GM12878 (cell line): ENCODE measurements at regions not wholly inside any gene's neighbourhood (a gene's known extent, or its start where the extent isn't known, plus 50 kb on each side); places are given as distances from the start of the nearest gene placed in this dataset.

Experiments used
- ATAC-seq: fragments of 200-7000 bp; cut with Tn5 transposase; 3 replicates; pipeline ENCODE4 v1.9.1; 2020; ENCODE audit warnings: mild to moderate bottlenecking, moderate library complexity
- BruUV-seq: library from RNA; stranded (reverse); fragments of 400-500 nt; replicated peaks from 2 replicates; lab custom pipeline; 2021; lab: Mats Ljungman, UMichigan
- CTCF ChIA-PET: fragments of 300-600 bp; sonication (Branson Sonifier 250); formaldehyde crosslinking; extraction: SDS; loops from one replicate; lab custom pipeline; 2021; ENCODE audit warnings: inconsistent platforms; lab: Yijun Ruan, JAX
- POLR2A ChIA-PET: fragments of 350-600 bp; formaldehyde crosslinking; extraction: SDS; loops from one replicate; lab custom pipeline; 2021; ENCODE audit warnings: inconsistent platforms; lab: Charles Lee
- RAD21 ChIA-PET: fragments of 300-600 bp; sonication (Branson Sonifier 250); formaldehyde crosslinking; loops from one replicate; lab custom pipeline; 2023; ENCODE audit warnings: antibody characterized with exemption; ENCODE audit not compliant: unreplicated experiment; lab: Charles Lee
- SMC1A ChIA-PET: fragments of 300-600 bp; sonication (Branson Sonifier 250); formaldehyde crosslinking; loops from one replicate; lab custom pipeline; 2023; ENCODE audit not compliant: unreplicated experiment, uncharacterized antibody; lab: Charles Lee
- DNase-seq: peaks from one replicate; pipeline ENCODE4 v3.0.0-alpha.2; 2011; ENCODE audit warnings: low read depth, low spot score
- FAIRE-seq: peaks from 3 replicates; lab custom pipeline; 2011; peaks lifted over from hg19 to GRCh38; lab: Jason Lieb, UNC
- H2AFZ ChIP-seq: 2 replicates; pipeline ENCODE4 v1.6.0; 2011; ENCODE audit warnings: low read depth, low read length, control low read depth; ENCODE audit not compliant: control insufficient read depth
- H3K27ac ChIP-seq: 2 replicates; pipeline ENCODE4 v1.5.1; 2011; ENCODE audit warnings: control low read depth; ENCODE audit not compliant: control insufficient read depth, insufficient read depth
- H3K27me3 ChIP-seq, 2 experiments: replicated peaks in 1 of 2; 2 replicates each; pipeline versions ENCODE4 v1.6.0 to v1.6.1; 2011; ENCODE audit warnings: low read length in 1 of 2; ENCODE audit not compliant: control insufficient read depth in 2 of 2, insufficient read depth in 2 of 2
- H3K36me3 ChIP-seq, 2 experiments: 2 replicates each; pipeline ENCODE4 v1.5.1; 2011; ENCODE audit warnings: low read length in 1 of 2; ENCODE audit not compliant: control insufficient read depth in 2 of 2, insufficient read depth in 2 of 2
- H3K4me1 ChIP-seq: 2 replicates; pipeline ENCODE4 v1.6.1; 2011; ENCODE audit warnings: mild to moderate bottlenecking, low read length, moderate library complexity, mixed read lengths; ENCODE audit not compliant: control insufficient read depth, insufficient read depth
- H3K4me2 ChIP-seq: 2 replicates; pipeline ENCODE4 v1.6.0; 2011; ENCODE audit warnings: control low read depth; ENCODE audit not compliant: control insufficient read depth, insufficient read depth
- H3K4me3 ChIP-seq: fragments of 200-600 bp; sonication (generic); 2 replicates; pipeline ENCODE4 v1.5.1; 2016
- H3K79me2 ChIP-seq: 2 replicates; pipeline ENCODE4 v1.6.0; 2011; ENCODE audit warnings: low read length; ENCODE audit not compliant: control insufficient read depth, insufficient read depth
- H3K9ac ChIP-seq: 2 replicates; pipeline ENCODE4 v1.8.0; 2011; ENCODE audit warnings: low read length, control low read depth, mixed read lengths; ENCODE audit not compliant: control insufficient read depth, insufficient read depth
- H3K9me3 ChIP-seq: replicated peaks from 3 replicates; pipeline ENCODE4 v1.5.1; 2011; ENCODE audit warnings: mild to moderate bottlenecking, low read length; ENCODE audit not compliant: control insufficient read depth, insufficient read depth
- H4K20me1 ChIP-seq: 2 replicates; pipeline ENCODE4 v1.6.0; 2011; ENCODE audit not compliant: control insufficient read depth, insufficient read depth
- CBX5 ChIP-seq: sonication (generic); IDR thresholded peaks from 2 replicates; pipeline ENCODE4 v1.6.1; 2016; ENCODE audit warnings: low read depth, moderate library complexity, mild to moderate bottlenecking, inconsistent platforms
- CTCF ChIP-seq, 3 experiments: IDR thresholded peaks in 2 of 3; conservative IDR thresholded peaks in 1 of 3; 2 replicates each; pipeline ENCODE4 v1.5.1; 2011; ENCODE audit warnings: low read depth in 3 of 3, low read length in 3 of 3, mild to moderate bottlenecking in 3 of 3, control low read depth in 2 of 3, moderate library complexity in 2 of 3, inconsistent platforms in 1 of 3, mixed read lengths in 1 of 3; ENCODE audit not compliant: control insufficient read depth in 2 of 3, insufficient read depth in 1 of 3; ENCODE audit errors: extremely low read depth in 1 of 3
- GATAD2B ChIP-seq: fragments of 450-650 bp; conservative IDR thresholded peaks from 2 replicates; pipeline ENCODE4 v1.6.1; 2017; ENCODE audit warnings: low read depth, mild to moderate bottlenecking, moderate library complexity
- MTA3 ChIP-seq: IDR thresholded peaks from 2 replicates; pipeline ENCODE4 v1.6.1; 2012; ENCODE audit warnings: low read length, inconsistent platforms, borderline replicate concordance
- SIX5 ChIP-seq: IDR thresholded peaks from 2 replicates; pipeline ENCODE4 v1.6.1; 2011; ENCODE audit warnings: mild to moderate bottlenecking, low read depth, low read length, moderate library complexity; ENCODE audit not compliant: severe bottlenecking
- SREBF2 ChIP-seq: IDR thresholded peaks from 2 replicates; pipeline ENCODE4 v1.6.1; 2012; ENCODE audit warnings: mild to moderate bottlenecking, low read length
- SUPT20H ChIP-seq: IDR thresholded peaks from 2 replicates; pipeline ENCODE4 v1.6.1; 2011; ENCODE audit warnings: low read depth, mild to moderate bottlenecking, low read length, moderate library complexity, borderline replicate concordance; ENCODE audit not compliant: control insufficient read depth
- TCF7 ChIP-seq: IDR thresholded peaks from 2 replicates; pipeline ENCODE4 v1.6.1; 2014; ENCODE audit warnings: antibody characterized with exemption, borderline replicate concordance
- ZNF274 ChIP-seq: IDR thresholded peaks from one replicate; pipeline ENCODE4 v1.8.0; 2011; ENCODE audit not compliant: insufficient read length, insufficient read depth
- ZNF384 ChIP-seq: IDR thresholded peaks from 2 replicates; pipeline ENCODE4 v1.6.1; 2012; ENCODE audit warnings: low read depth, mild to moderate bottlenecking, low read length, improper control_type of control experiment, borderline replicate concordance
- ZNF687 ChIP-seq: fragments of 450-650 bp; IDR thresholded peaks from 2 replicates; pipeline ENCODE4 v1.6.1; 2017; ENCODE audit warnings: mild to moderate bottlenecking, moderate library complexity
- in situ Hi-C: fragments of 300-500 bp; cut with MboI; formaldehyde crosslinking; loops from 9 replicates; pipeline ENCODE4 v1.14.3; 2018; ENCODE audit warnings: mixed read lengths
- intact Hi-C: fragments of 100-400 bp; cut with micrococcal nuclease; formaldehyde crosslinking; loops from one replicate; pipeline ENCODE4 v1.14.2; 2022; ENCODE audit not compliant: unreplicated experiment
- TF ChIP-seq, protein P1 (sequence below): fragments of 450-650 bp; IDR thresholded peaks from 2 replicates; pipeline ENCODE4 v1.6.1; 2017; ENCODE audit warnings: low read depth, mild to moderate bottlenecking, moderate library complexity

DNA sequence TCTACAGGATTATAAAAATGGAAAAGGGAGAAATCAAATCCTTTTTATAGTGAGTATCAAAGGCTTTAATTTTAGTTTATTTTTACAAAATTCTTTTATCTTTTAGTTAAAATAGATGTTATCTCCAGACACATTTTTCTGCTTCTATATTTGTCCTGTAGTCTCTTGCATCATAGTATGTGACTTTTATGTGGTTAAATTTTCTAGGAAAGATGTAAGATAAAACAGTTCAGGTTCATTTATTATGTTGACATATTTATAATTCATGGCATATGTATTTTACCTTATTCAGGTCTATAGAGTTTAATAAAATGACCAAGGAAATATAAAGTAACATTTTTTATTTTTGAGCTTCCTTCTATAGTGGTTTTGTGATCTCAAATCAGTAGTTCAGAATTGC, 52.7 kb upstream of the PRL start:
- no peak for DNase-seq
- H3K79me2 ChIP-seq: no peaks in the 10 kb centered on the region
- no peaks in the 10 kb centered on the region; the same call in none of the 3 replicates for H3K9me3 ChIP-seq
- no peaks in the 10 kb centered on the region for H4K20me1 ChIP-seq
- no peak overlapping the region for H3K4me2 ChIP-seq
- no peak overlapping the region for H3K4me3 ChIP-seq
- no peak overlapping the region for H3K27ac ChIP-seq
- ChIA-PET RAD21 (no interaction called here), CTCF (no interaction called here), POLR2A (no interaction called here), SMC1A (interaction anchor here (1.2 to 2.9 kb wide), 3 partner anchors 12 to 20 kb away, joined by 3 to 17 read pairs (median 4); no protein-coding TSS in a partner anchor)
- intact Hi-C loops (no loop called here), in situ Hi-C loops (no loop called here)
- no TSS peak for BruUV-seq
- no peak overlapping the region for H3K9ac ChIP-seq
- no peak overlapping the region for H2AFZ ChIP-seq
- no peak for FAIRE-seq
- no peaks in the 10 kb centered on the region for H3K36me3 ChIP-seq
- H3K4me1 ChIP-seq: no peaks in the 10 kb centered on the region
- TF ChIP-seq ZNF687 (no peak), ZNF384 (no peak), GATAD2B (no peak), TCF7 (no peak), CTCF (IDR thresholded peaks at IDR 0.05 in 2 of 3, conservative IDR thresholded peaks at IDR 0.05 in 1 of 3; ENCODE audit: control insufficient read depth in 2 of 3, extremely low read depth in 1 of 3, insufficient read depth in 1 of 3, low read depth in 3 of 3, low read length in 3 of 3) (no peak), SUPT20H (no peak), MTA3 (no peak), ZNF274 (no peak), CBX5 (no peak), SIX5 (no peak), SREBF2 (no peak)
- TF ChIP-seq, protein P1, sequence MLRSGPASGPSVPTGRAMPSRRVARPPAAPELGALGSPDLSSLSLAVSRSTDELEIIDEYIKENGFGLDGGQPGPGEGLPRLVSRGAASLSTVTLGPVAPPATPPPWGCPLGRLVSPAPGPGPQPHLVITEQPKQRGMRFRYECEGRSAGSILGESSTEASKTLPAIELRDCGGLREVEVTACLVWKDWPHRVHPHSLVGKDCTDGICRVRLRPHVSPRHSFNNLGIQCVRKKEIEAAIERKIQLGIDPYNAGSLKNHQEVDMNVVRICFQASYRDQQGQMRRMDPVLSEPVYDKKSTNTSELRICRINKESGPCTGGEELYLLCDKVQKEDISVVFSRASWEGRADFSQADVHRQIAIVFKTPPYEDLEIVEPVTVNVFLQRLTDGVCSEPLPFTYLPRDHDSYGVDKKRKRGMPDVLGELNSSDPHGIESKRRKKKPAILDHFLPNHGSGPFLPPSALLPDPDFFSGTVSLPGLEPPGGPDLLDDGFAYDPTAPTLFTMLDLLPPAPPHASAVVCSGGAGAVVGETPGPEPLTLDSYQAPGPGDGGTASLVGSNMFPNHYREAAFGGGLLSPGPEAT: no peak
- H3K27me3 ChIP-seq: no peaks in the 10 kb centered on the region
- no peak for ATAC-seq
